ENCODE measurements at regions not wholly inside any gene's neighbourhood (a gene's known extent, or its start where the extent isn't known, plus 50 kb on each side); places are given as distances from the start of the nearest gene placed in this dataset.

- TF ChIP-seq CTCF (IDR thresholded peaks at IDR 0.05; ENCODE audit: extremely low read depth in 1 of 2, insufficient read depth in 1 of 2, low read depth in 1 of 2, low read length in 2 of 2) = no peak
- TF ChIP-seq JUN (IDR thresholded peaks at IDR 0.05; ENCODE audit: borderline replicate concordance, insufficient read depth, insufficient read length, low read depth) = no peak
- TF ChIP-seq MAX (IDR thresholded peaks at IDR 0.05; ENCODE audit: insufficient read depth, insufficient read length) = no peak
- no peak for TF ChIP-seq POLR2AphosphoS5 (IDR thresholded peaks at IDR 0.05; ENCODE audit: insufficient read depth, low read depth, low read length)
Observed at GRCh38 chr6:113662688-113663333, 194.3 kb upstream of the MARCKS start.

All from endothelial cell of umbilical vein (primary cell).